ENCODE measurements at regions not wholly inside any gene's neighbourhood (a gene's known extent, or its start where the extent isn't known, plus 50 kb on each side); places are given as distances from the start of the nearest gene placed in this dataset.

- Histone ChIP-seq H3K27me3 (replicated peaks; ENCODE audit: control insufficient read depth, insufficient read depth, low read length, poor library complexity, severe bottlenecking) (no peaks in the 10 kb centered on the region), H3K4me1 (ENCODE audit: control insufficient read depth, insufficient read depth, low read length, poor library complexity, severe bottlenecking) (no peaks in the 10 kb centered on the region), H3K4me3 (ENCODE audit: insufficient read depth, low read depth, low read length, poor library complexity, severe bottlenecking) (no peak overlapping the region), H3K9me3 (ENCODE audit: control insufficient read depth, low read length) (no peaks in the 10 kb centered on the region), H3K27ac (ENCODE audit: insufficient read depth, low read length, poor library complexity, severe bottlenecking) (no peak overlapping the region), H3K36me3 (ENCODE audit: control insufficient read depth, insufficient read depth, low read length) (no peaks in the 10 kb centered on the region)
- no peak for DNase-seq
Observed at GRCh38 chr10:35911954-35912353, 269.9 kb upstream of the FZD8 start.

DNA sequence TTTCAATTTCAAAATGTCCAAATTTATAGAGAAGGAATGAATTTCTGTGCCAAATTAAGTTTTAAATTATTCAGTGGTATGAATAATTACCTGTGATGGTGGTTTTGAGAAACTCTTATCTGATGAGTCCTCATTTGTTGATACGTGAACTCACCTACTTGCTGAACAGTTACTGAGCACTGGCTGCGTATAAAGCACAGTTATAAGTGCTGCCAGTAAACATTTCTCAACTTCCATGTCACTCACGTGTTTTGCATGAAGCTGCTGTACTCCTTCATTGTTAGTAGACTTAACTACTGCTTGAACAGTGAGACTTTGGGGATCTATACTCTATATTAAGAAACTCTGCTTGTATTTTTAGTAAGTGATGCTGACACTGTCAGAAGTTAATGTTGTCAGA, 269.1 kb upstream of the FZD8 start:
- no peaks in the 10 kb centered on the region for H3K36me3 ChIP-seq (ENCODE audit: control insufficient read depth, insufficient read depth, low read length)
- H3K27me3 ChIP-seq (replicated peaks; ENCODE audit: control insufficient read depth, insufficient read depth, low read length, poor library complexity, severe bottlenecking) = no peaks in the 10 kb centered on the region
- no peaks in the 10 kb centered on the region for H3K4me1 ChIP-seq (ENCODE audit: control insufficient read depth, insufficient read depth, low read length, poor library complexity, severe bottlenecking)
- no peak overlapping the region for H3K4me3 ChIP-seq (ENCODE audit: insufficient read depth, low read depth, low read length, poor library complexity, severe bottlenecking)
- no peak overlapping the region for H3K27ac ChIP-seq (ENCODE audit: insufficient read depth, low read length, poor library complexity, severe bottlenecking)
- H3K9me3 ChIP-seq (ENCODE audit: control insufficient read depth, low read length) = no peaks in the 10 kb centered on the region
- DNase-seq = no peak

DNA sequence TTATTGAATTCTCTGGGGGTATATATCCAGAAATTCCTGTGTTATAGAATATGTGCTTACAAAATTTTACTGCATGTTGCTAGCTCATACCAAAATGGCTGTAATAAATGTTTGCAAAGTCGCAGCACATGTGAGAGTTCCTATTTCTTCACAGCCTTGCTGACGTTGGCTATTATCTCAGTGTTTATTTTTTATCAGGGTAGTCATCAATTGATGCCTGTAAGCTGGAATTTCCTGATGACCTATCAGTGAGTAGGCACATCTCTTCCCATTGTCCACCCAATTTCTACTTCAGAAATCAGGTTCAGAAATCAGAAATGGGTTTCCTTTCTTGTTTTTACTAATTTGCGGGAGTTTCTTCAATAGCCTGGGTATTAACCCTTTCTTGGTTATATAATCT, 268.1 kb upstream of the FZD8 start:
- H3K27me3 ChIP-seq (replicated peaks; ENCODE audit: control insufficient read depth, insufficient read depth, low read length, poor library complexity, severe bottlenecking) = no peaks in the 10 kb centered on the region
- no peaks in the 10 kb centered on the region for H3K9me3 ChIP-seq (ENCODE audit: control insufficient read depth, low read length)
- H3K4me3 ChIP-seq (ENCODE audit: insufficient read depth, low read depth, low read length, poor library complexity, severe bottlenecking) = no peak overlapping the region
- DNase-seq = no peak
- H3K36me3 ChIP-seq (ENCODE audit: control insufficient read depth, insufficient read depth, low read length) = no peaks in the 10 kb centered on the region
- H3K4me1 ChIP-seq (ENCODE audit: control insufficient read depth, insufficient read depth, low read length, poor library complexity, severe bottlenecking) = no peaks in the 10 kb centered on the region
- no peak overlapping the region for H3K27ac ChIP-seq (ENCODE audit: insufficient read depth, low read length, poor library complexity, severe bottlenecking)

DNA sequence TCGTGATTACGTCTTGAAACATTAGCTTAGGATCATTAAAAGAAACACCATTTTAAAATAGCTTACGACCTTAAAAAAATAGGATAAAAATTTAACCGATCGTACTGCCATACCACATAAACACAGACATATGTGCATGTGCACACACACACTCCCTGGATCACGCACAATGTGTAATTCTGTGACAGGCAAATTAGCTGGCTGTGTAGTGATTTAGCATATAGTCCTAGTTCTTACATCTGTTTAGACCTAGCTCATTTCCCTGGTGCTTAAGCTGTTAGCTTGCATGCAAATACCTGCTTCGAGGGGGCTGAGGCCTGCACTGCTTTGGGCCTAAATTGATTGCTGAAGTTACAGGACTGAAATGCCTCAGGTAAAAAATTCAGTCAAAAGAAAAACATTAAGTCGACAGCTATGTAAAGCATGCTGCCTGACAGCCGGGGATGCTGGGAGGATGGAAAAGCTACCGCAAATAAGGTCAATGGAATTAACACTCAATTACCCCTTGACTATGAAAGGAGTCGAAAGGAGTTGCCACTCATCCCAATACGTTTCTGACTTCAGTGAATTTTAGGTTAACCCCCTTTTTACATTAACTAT, 267.1 kb upstream of the FZD8 start:
- Histone ChIP-seq H3K4me3 (ENCODE audit: insufficient read depth, low read depth, low read length, poor library complexity, severe bottlenecking) (no peak overlapping the region), H3K9me3 (ENCODE audit: control insufficient read depth, low read length) (no peaks in the 10 kb centered on the region), H3K4me1 (ENCODE audit: control insufficient read depth, insufficient read depth, low read length, poor library complexity, severe bottlenecking) (no peaks in the 10 kb centered on the region), H3K36me3 (ENCODE audit: control insufficient read depth, insufficient read depth, low read length) (no peaks in the 10 kb centered on the region), H3K27me3 (replicated peaks; ENCODE audit: control insufficient read depth, insufficient read depth, low read length, poor library complexity, severe bottlenecking) (no peaks in the 10 kb centered on the region), H3K27ac (ENCODE audit: insufficient read depth, low read length, poor library complexity, severe bottlenecking) (no peak overlapping the region)
- no peak for DNase-seq

DNA sequence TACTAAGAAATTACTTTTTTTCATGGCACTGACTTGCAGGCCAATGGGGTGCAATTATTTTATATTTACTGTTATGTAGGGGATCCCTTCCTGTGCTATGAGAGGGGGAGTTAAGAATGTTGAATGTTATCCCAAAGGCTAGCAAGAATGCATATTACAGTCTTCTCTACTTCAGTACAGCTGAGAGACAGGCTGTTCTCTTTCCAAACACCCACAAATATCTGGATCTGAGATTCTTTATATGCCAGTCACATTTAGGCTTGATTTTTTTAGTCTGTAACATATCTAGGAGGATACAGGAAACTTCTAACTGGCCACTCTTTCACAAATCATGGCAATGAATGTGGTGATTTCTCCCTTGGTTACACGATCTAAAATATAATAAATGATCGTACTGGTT, 266.4 kb upstream of the FZD8 start:
- DNase-seq = no peak
- Histone ChIP-seq H3K4me3 (ENCODE audit: insufficient read depth, low read depth, low read length, poor library complexity, severe bottlenecking) (no peak overlapping the region), H3K9me3 (ENCODE audit: control insufficient read depth, low read length) (no peaks in the 10 kb centered on the region), H3K27me3 (replicated peaks; ENCODE audit: control insufficient read depth, insufficient read depth, low read length, poor library complexity, severe bottlenecking) (no peaks in the 10 kb centered on the region), H3K4me1 (ENCODE audit: control insufficient read depth, insufficient read depth, low read length, poor library complexity, severe bottlenecking) (no peaks in the 10 kb centered on the region), H3K27ac (ENCODE audit: insufficient read depth, low read length, poor library complexity, severe bottlenecking) (no peak overlapping the region), H3K36me3 (ENCODE audit: control insufficient read depth, insufficient read depth, low read length) (no peaks in the 10 kb centered on the region)

DNA sequence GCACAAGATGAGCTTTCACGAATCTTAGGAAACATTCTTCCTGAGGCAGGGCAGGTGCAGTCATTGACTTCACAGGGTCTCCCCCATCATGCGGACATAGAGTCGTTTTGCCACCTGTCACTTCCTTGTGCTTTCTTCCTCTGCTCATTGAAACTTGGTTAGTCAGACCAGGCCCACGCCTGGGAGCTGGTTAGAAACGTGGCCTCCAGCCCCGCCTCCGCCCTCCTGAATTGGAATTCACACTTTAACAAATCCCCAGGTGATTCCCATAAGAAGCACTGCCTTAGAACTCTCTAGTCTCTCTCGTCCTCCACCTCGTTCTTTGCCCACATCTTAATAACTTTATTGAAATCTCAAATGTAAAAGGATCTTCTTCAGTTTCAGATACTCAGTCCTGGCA, 265.5 kb upstream of the FZD8 start:
- Histone ChIP-seq H3K36me3 (ENCODE audit: control insufficient read depth, insufficient read depth, low read length) (no peaks in the 10 kb centered on the region), H3K27me3 (replicated peaks; ENCODE audit: control insufficient read depth, insufficient read depth, low read length, poor library complexity, severe bottlenecking) (no peaks in the 10 kb centered on the region), H3K4me1 (ENCODE audit: control insufficient read depth, insufficient read depth, low read length, poor library complexity, severe bottlenecking) (no peaks in the 10 kb centered on the region), H3K4me3 (ENCODE audit: insufficient read depth, low read depth, low read length, poor library complexity, severe bottlenecking) (no peak overlapping the region), H3K27ac (ENCODE audit: insufficient read depth, low read length, poor library complexity, severe bottlenecking) (no peak overlapping the region), H3K9me3 (ENCODE audit: control insufficient read depth, low read length) (no peaks in the 10 kb centered on the region)
- no peak for DNase-seq

- no peaks in the 10 kb centered on the region for H3K27me3 ChIP-seq (replicated peaks; ENCODE audit: control insufficient read depth, insufficient read depth, low read length, poor library complexity, severe bottlenecking)
- no peaks in the 10 kb centered on the region for H3K36me3 ChIP-seq (ENCODE audit: control insufficient read depth, insufficient read depth, low read length)
- H3K4me1 ChIP-seq (ENCODE audit: control insufficient read depth, insufficient read depth, low read length, poor library complexity, severe bottlenecking) = no peaks in the 10 kb centered on the region
- DNase-seq = no peak
- no peak overlapping the region for H3K27ac ChIP-seq (ENCODE audit: insufficient read depth, low read length, poor library complexity, severe bottlenecking)
- H3K9me3 ChIP-seq (ENCODE audit: control insufficient read depth, low read length) = no peaks in the 10 kb centered on the region
- H3K4me3 ChIP-seq (ENCODE audit: insufficient read depth, low read depth, low read length, poor library complexity, severe bottlenecking) = no peak overlapping the region
Observed at GRCh38 chr10:35906155-35906554, 264.1 kb upstream of the FZD8 start.

- no peak overlapping the region for H3K27ac ChIP-seq (ENCODE audit: insufficient read depth, low read length, poor library complexity, severe bottlenecking)
- no peaks in the 10 kb centered on the region for H3K4me1 ChIP-seq (ENCODE audit: control insufficient read depth, insufficient read depth, low read length, poor library complexity, severe bottlenecking)
- no peak for DNase-seq
- H3K27me3 ChIP-seq (replicated peaks; ENCODE audit: control insufficient read depth, insufficient read depth, low read length, poor library complexity, severe bottlenecking) = no peaks in the 10 kb centered on the region
- no peaks in the 10 kb centered on the region for H3K36me3 ChIP-seq (ENCODE audit: control insufficient read depth, insufficient read depth, low read length)
- H3K9me3 ChIP-seq (ENCODE audit: control insufficient read depth, low read length) = no peaks in the 10 kb centered on the region
- no peak overlapping the region for H3K4me3 ChIP-seq (ENCODE audit: insufficient read depth, low read depth, low read length, poor library complexity, severe bottlenecking)
Observed at GRCh38 chr10:35903021-35903420, 260.9 kb upstream of the FZD8 start.

DNA sequence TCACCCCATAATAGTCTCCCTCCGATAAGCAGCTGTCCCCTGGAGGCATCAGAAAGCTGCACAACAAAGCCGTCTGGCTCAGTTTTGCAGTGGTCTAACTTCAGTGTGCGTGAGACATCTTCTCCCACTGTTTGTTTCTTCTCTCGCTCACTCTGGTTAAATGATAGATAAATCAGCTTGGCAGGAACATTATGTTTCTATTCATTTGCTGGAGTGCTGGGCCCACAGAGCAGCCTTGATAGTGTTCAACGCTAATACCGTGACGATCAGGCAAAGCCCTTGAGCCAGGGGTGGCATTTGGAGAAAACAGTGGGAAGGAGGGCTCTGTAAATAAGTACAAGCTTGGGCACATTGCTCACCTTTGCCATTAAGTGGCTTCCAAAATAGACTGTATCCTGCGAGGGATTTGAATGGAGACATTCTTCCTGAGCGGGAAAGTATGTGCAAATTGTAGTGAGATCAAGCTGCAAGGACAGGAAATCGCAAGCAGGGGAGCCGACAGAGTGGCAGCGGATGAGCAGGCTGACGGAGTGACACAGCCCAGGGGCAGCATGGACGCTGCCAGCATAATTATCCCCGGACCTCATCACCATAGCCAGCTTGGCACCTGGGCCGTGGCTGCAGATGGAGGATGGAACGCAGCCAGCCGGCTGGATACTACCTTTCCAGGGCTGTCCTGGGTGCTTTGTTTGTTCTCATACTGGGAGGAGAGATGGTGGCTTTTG, 256.8 kb upstream of the FZD8 start:
- DNase-seq = no peak

GRCh38 chr10:35896001-35896400, 253.9 kb upstream of the FZD8 start:
- no peaks in the 10 kb centered on the region for H3K27me3 ChIP-seq (replicated peaks; ENCODE audit: control insufficient read depth, insufficient read depth, low read length, poor library complexity, severe bottlenecking)
- H3K4me1 ChIP-seq (ENCODE audit: control insufficient read depth, insufficient read depth, low read length, poor library complexity, severe bottlenecking) = no peaks in the 10 kb centered on the region
- H3K4me3 ChIP-seq (ENCODE audit: insufficient read depth, low read depth, low read length, poor library complexity, severe bottlenecking) = no peak overlapping the region
- no peak overlapping the region for H3K27ac ChIP-seq (ENCODE audit: insufficient read depth, low read length, poor library complexity, severe bottlenecking)
- H3K36me3 ChIP-seq (ENCODE audit: control insufficient read depth, insufficient read depth, low read length) = no peaks in the 10 kb centered on the region
- H3K9me3 ChIP-seq (ENCODE audit: control insufficient read depth, low read length) = no peaks in the 10 kb centered on the region
- DNase-seq = no peak

More for the DNA sequence above, 256.8 kb upstream of the FZD8 start:
- Histone ChIP-seq H3K4me3 (ENCODE audit: insufficient read depth, low read depth, low read length, poor library complexity, severe bottlenecking) (no peak overlapping the region), H3K36me3 (ENCODE audit: control insufficient read depth, insufficient read depth, low read length) (no peaks in the 10 kb centered on the region), H3K9me3 (ENCODE audit: control insufficient read depth, low read length) (no peaks in the 10 kb centered on the region), H3K27me3 (replicated peaks; ENCODE audit: control insufficient read depth, insufficient read depth, low read length, poor library complexity, severe bottlenecking) (no peaks in the 10 kb centered on the region), H3K27ac (ENCODE audit: insufficient read depth, low read length, poor library complexity, severe bottlenecking) (no peak overlapping the region), H3K4me1 (ENCODE audit: control insufficient read depth, insufficient read depth, low read length, poor library complexity, severe bottlenecking) (no peaks in the 10 kb centered on the region)

Data from effector memory CD4-positive, alpha-beta T cell (primary cell).